DOHH2 (cell line): ENCODE measurements at regions not wholly inside any gene's neighbourhood (a gene's known extent, or its start where the extent isn't known, plus 50 kb on each side); places are given as distances from the start of the nearest gene placed in this dataset.

Experiments used
- EZH2phosphoT487 ChIP-seq: fragments of 200-600 bp; sonication (generic); IDR thresholded peaks from 2 replicates; pipeline ENCODE4 v1.6.1; 2017; ENCODE audit warnings: borderline replicate concordance, mild to moderate bottlenecking, antibody characterized with exemption, low read length, moderate library complexity, mixed read lengths
- TF ChIP-seq, protein P1 (sequence below): fragments of 200-600 bp; sonication (generic); IDR thresholded peaks from one replicate; pipeline ENCODE4 v1.5.1; 2014; ENCODE audit warnings: antibody characterized with exemption, mild to moderate bottlenecking, low read depth, low read length; ENCODE audit not compliant: poor library complexity, severe bottlenecking

DNA sequence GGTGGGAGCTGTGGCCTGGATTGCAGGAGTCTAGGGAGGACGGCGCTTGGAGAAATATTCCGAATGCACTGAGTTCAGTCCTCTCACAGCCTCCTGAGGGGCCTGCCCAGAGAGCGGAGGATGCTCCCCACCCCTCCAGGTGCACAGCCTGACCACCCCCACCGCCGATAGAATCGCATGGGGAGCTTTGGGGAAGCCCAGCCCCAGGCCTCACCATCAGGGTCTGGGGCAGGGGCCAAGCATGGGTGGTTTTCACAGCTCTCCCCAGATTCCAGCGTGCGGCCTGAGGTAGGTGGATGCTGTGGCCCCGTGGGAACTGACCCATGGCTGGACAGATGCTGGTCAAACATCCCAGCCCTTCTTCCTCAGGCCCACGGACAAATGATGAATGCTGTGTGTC lies 79.9 kb upstream of the OLFM1 start:
- TF ChIP-seq, protein P1, sequence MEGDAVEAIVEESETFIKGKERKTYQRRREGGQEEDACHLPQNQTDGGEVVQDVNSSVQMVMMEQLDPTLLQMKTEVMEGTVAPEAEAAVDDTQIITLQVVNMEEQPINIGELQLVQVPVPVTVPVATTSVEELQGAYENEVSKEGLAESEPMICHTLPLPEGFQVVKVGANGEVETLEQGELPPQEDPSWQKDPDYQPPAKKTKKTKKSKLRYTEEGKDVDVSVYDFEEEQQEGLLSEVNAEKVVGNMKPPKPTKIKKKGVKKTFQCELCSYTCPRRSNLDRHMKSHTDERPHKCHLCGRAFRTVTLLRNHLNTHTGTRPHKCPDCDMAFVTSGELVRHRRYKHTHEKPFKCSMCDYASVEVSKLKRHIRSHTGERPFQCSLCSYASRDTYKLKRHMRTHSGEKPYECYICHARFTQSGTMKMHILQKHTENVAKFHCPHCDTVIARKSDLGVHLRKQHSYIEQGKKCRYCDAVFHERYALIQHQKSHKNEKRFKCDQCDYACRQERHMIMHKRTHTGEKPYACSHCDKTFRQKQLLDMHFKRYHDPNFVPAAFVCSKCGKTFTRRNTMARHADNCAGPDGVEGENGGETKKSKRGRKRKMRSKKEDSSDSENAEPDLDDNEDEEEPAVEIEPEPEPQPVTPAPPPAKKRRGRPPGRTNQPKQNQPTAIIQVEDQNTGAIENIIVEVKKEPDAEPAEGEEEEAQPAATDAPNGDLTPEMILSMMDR, result no peak
- TF ChIP-seq EZH2phosphoT487, result no peak
